Upper lobe of left lung (tissue), 6 donors: ENCODE measurements at regions not wholly inside any gene's neighbourhood (a gene's known extent, or its start where the extent isn't known, plus 50 kb on each side); places are given as distances from the start of the nearest gene placed in this dataset.

ENCODE experiments used
- ATAC-seq, 2 donors: fragments of 200-7000 bp; cut with Tn5 transposase; one replicate each; pipeline ENCODE4 v1.9.1; 2022; ENCODE audit warnings: mild to moderate bottlenecking in 2 of 2, moderate library complexity in 2 of 2; ENCODE audit not compliant: low FRiP score in 2 of 2
- DNase-seq, 2 donors: peaks; one replicate each; pipeline ENCODE4 v3.0.0-alpha.2; 2019 to 2020
- H3K27ac ChIP-seq, 4 donors: fragments of 200-600 bp; sonication (generic); one replicate each; pipeline ENCODE4 v1.5.1; 2016 to 2019
- H3K27me3 ChIP-seq, 4 donors: fragments of 200-600 bp; sonication (generic); one replicate each; pipeline ENCODE4 v1.5.1; 2017 to 2019
- H3K36me3 ChIP-seq, 4 donors: fragments of 200-600 bp; sonication (generic); one replicate each; pipeline ENCODE4 v1.5.1; 2016 to 2019
- H3K4me1 ChIP-seq, 4 donors: fragments of 200-600 bp; sonication (generic); one replicate each; pipeline ENCODE4 v1.5.1; 2018 to 2019
- H3K4me3 ChIP-seq, 4 donors: fragments of 200-600 bp; sonication (generic); one replicate each; pipeline ENCODE4 v1.5.1; 2017 to 2019; ENCODE audit warnings: mild to moderate bottlenecking in 2 of 4, moderate library complexity in 1 of 4
- H3K9me3 ChIP-seq, 4 donors: fragments of 200-600 bp; sonication (generic); one replicate each; pipeline ENCODE4 v1.5.1; 2018 to 2019
- CTCF ChIP-seq, 6 experiments: fragments of 450-650 bp in 4 of 6; fragments of 200-600 bp in 2 of 6; sonication (generic) in 2 of 6; IDR thresholded peaks; one replicate each; pipeline ENCODE4 v1.5.1; 2016 to 2019; ENCODE audit warnings: antibody characterized with exemption in 6 of 6
- EP300 ChIP-seq, 4 donors: sonication (generic); formaldehyde crosslinking; IDR thresholded peaks; one replicate each; pipeline ENCODE4 v1.5.1; 2017; ENCODE audit warnings: antibody characterized with exemption in 4 of 4, control low read depth in 2 of 4
- POLR2A ChIP-seq, 4 donors: fragments of 450-650 bp; IDR thresholded peaks; one replicate each; pipeline ENCODE4 v1.5.1; 2016 to 2017; ENCODE audit warnings: antibody characterized with exemption in 4 of 4, mild to moderate bottlenecking in 2 of 4
- POLR2AphosphoS5 ChIP-seq, 2 donors: sonication (generic); formaldehyde crosslinking; IDR thresholded peaks; one replicate each; pipeline ENCODE4 v1.5.1; 2017; ENCODE audit warnings: antibody characterized with exemption in 2 of 2
- WGBS, 2 donors: methylation state at CpG; one replicate each; pipeline ENCODE4 v1.1.5; 2017 to 2018; 5-methylcytosine and 5-hydroxymethylcytosine counted together
- donor health status: DM: no; HTN: no; CAD: no; lungs with moderate emphysema.
- donor health status: DM: no; HTN: yes; CAD: no; lungs with severe emphysema.

DNA sequence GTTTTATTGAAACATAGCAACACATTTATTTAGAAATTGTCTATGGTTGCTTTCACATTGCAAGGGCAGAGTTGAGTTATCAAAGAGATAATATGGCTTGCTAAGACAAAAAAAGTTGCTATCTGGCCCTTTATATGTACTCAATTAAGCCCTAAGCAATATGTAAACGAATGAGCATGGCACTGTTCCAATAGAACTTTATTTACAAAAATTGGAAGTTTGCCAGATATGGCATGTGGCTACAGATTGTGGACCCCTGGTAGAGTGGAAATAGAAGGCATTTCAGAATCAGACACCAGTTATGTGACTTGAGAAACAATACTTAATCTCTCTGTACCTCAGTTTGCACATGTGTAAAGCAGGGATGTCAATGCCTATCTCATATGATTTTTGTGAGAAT lies 515.6 kb upstream of the SGO1 start:
- H3K36me3 ChIP-seq: no peaks in the 10 kb centered on the region
- TF ChIP-seq EP300 (IDR thresholded peaks at IDR 0.05) (no peak), CTCF (IDR thresholded peaks at IDR 0.05) (no peak), POLR2AphosphoS5 (IDR thresholded peaks at IDR 0.05) (no peak), POLR2A (IDR thresholded peaks at IDR 0.05) (no peak)
- H3K4me1 ChIP-seq: no peaks in the 10 kb centered on the region
- no peak overlapping the region for H3K27ac ChIP-seq
- no peaks in the 10 kb centered on the region for H3K9me3 ChIP-seq
- DNase-seq (no peak), ATAC-seq (no peak)
- no peak overlapping the region for H3K4me3 ChIP-seq
- WGBS, 2 donors: 38 to 48% methylated on average over 1 of the region's 1 CpG
- no peaks in the 10 kb centered on the region for H3K27me3 ChIP-seq

DNA sequence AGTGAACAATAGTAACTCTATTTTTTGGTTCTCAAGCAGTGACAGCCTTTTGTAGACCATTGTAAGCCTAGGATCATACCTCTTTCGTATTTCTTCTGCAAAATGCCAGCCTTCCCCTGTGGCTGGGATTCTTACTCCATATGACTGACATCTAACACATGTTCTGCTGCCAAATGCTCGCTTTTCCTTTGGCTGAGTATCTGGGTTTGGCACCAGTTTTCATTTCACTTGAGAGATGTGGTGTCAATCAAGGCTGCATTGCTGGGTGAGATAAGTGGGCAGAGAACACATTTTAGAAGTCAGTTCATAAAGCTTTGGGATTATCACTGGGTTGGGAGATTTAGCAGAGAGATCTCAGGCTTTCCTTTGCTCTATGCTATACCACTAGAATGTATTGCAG lies 514.7 kb upstream of the SGO1 start:
- Histone ChIP-seq H3K4me1 (no peaks in the 10 kb centered on the region), H3K9me3 (no peaks in the 10 kb centered on the region), H3K36me3 (no peaks in the 10 kb centered on the region), H3K4me3 (no peak overlapping the region), H3K27ac (no peak overlapping the region), H3K27me3 (no peaks in the 10 kb centered on the region)
- no peak for ATAC-seq
- TF ChIP-seq POLR2A (IDR thresholded peaks at IDR 0.05) (no peak), EP300 (IDR thresholded peaks at IDR 0.05) (no peak), CTCF (IDR thresholded peaks at IDR 0.05) (no peak), POLR2AphosphoS5 (IDR thresholded peaks at IDR 0.05) (no peak)
- 21 to 24% methylated on average over 2 of the region's 2 CpGs for WGBS, 2 donors
- DNase-seq: no peak

DNA sequence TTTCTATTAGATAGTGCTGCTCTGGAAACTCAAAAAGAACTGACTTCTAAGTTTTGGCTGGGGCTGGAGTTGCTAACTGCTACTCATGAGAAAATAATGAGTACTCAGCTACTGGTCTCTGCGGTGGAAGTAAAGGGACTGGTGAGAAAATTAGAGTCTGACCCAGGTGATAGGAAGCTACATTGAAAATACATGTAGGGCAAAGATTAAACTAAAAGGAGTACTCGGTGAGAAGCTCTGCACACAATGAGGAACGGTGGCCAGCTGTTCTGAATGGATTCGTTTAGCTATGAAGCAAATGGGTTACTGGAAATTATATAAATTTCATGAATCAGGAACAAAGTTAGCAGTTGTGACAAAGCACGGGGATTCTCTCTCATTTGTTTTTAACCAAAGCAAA lies 512.9 kb upstream of the SGO1 start:
- H3K27ac ChIP-seq: no peak overlapping the region
- no peak overlapping the region for H3K4me3 ChIP-seq
- H3K27me3 ChIP-seq: no peaks in the 10 kb centered on the region
- TF ChIP-seq POLR2AphosphoS5 (IDR thresholded peaks at IDR 0.05) (no peak), POLR2A (IDR thresholded peaks at IDR 0.05) (no peak), CTCF (IDR thresholded peaks at IDR 0.05) (no peak), EP300 (IDR thresholded peaks at IDR 0.05) (no peak)
- 81 to 91% methylated on average over 5 of the region's 5 CpGs for WGBS, 2 donors
- H3K36me3 ChIP-seq: no peaks in the 10 kb centered on the region
- no peak for DNase-seq
- no peaks in the 10 kb centered on the region for H3K9me3 ChIP-seq
- no peak for ATAC-seq
- H3K4me1 ChIP-seq: no peaks in the 10 kb centered on the region

- no peak for TF ChIP-seq POLR2AphosphoS5 (IDR thresholded peaks at IDR 0.05)
- TF ChIP-seq CTCF (IDR thresholded peaks at IDR 0.05): no peak
- TF ChIP-seq EP300 (IDR thresholded peaks at IDR 0.05): no peak
- TF ChIP-seq POLR2A (IDR thresholded peaks at IDR 0.05): no peak
- Histone ChIP-seq H3K9me3 (no peaks in the 10 kb centered on the region), H3K4me3 (no peak overlapping the region), H3K4me1 (no peaks in the 10 kb centered on the region), H3K36me3 (no peaks in the 10 kb centered on the region), H3K27ac (no peak overlapping the region), H3K27me3 (no peaks in the 10 kb centered on the region)
- WGBS, 2 donors: 63 to 65% methylated on average over 4 of the region's 4 CpGs
- DNase-seq (no peak), ATAC-seq (no peak)
Measured at GRCh38 chr3:20696388-20697150, 510.6 kb upstream of the SGO1 start.

DNA sequence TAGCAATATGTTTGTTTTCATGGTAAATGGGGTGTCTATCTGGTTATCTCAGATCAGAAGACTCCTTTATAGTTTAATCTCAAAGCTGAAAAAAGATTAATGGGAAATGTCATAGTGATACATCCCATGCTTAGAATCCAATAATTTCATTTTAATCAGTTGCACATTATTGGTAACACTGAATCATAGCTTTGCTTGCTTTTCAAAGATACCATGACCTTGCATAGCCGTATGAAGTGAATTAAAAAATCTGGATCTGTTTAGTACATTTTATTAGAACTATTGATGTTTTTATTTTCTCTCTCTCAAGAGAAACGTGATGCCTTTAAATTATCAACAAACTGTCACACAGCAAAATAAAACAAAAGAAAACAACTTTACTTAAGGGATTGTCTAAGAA lies 506.7 kb upstream of the SGO1 start:
- TF ChIP-seq POLR2A (IDR thresholded peaks at IDR 0.05) (no peak), EP300 (IDR thresholded peaks at IDR 0.05) (no peak), CTCF (IDR thresholded peaks at IDR 0.05) (no peak), POLR2AphosphoS5 (IDR thresholded peaks at IDR 0.05) (no peak)
- no peaks in the 10 kb centered on the region for H3K4me1 ChIP-seq
- H3K36me3 ChIP-seq: no peaks in the 10 kb centered on the region
- ATAC-seq (no peak), DNase-seq (no peak)
- no peaks in the 10 kb centered on the region for H3K27me3 ChIP-seq
- no peak overlapping the region for H3K27ac ChIP-seq
- WGBS, 2 donors: 73 to 76% methylated on average over 2 of the region's 2 CpGs
- peaks cover 0 to under 1% (median 0%) of the 10 kb centered on the region in 4 donors for H3K9me3 ChIP-seq
- no peak overlapping the region for H3K4me3 ChIP-seq
